ENCODE measurements at regions not wholly inside any gene's neighbourhood (a gene's known extent, or its start where the extent isn't known, plus 50 kb on each side); places are given as distances from the start of the nearest gene placed in this dataset.

DNA sequence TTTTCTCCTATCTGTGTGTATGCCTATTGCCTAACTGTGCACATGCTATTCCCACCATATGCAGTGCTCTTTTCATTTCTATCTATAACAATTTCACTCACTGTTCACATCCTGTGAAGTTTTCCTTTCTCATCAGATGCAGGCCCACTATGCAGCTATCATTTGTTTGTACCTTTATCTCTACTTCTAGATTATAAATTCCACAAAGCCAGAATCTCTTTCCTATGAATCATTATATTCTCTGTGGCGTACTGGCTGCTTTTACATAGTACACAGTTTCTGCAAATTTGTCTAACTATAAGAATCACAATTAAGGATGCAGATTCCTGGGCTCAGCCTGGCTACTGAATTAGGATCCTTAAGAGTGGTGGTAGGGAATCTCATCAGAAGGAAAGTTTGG lies 600.8 kb upstream of the ARRDC3 start:
- TF ChIP-seq EP300 (IDR thresholded peaks at IDR 0.05; ENCODE audit: borderline replicate concordance) (no peak), CREB1 (IDR thresholded peaks at IDR 0.05; ENCODE audit: low read depth) (no peak), YY1 (IDR thresholded peaks at IDR 0.05; ENCODE audit: low read depth) (no peak), EGR1 (IDR thresholded peaks at IDR 0.05) (no peak), TEAD4 (IDR thresholded peaks at IDR 0.05) (no peak)
- TF ChIP-seq, protein P1, sequence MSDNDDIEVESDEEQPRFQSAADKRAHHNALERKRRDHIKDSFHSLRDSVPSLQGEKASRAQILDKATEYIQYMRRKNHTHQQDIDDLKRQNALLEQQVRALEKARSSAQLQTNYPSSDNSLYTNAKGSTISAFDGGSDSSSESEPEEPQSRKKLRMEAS (IDR thresholded peaks at IDR 0.05): no peak
- TF ChIP-seq, protein P2, sequence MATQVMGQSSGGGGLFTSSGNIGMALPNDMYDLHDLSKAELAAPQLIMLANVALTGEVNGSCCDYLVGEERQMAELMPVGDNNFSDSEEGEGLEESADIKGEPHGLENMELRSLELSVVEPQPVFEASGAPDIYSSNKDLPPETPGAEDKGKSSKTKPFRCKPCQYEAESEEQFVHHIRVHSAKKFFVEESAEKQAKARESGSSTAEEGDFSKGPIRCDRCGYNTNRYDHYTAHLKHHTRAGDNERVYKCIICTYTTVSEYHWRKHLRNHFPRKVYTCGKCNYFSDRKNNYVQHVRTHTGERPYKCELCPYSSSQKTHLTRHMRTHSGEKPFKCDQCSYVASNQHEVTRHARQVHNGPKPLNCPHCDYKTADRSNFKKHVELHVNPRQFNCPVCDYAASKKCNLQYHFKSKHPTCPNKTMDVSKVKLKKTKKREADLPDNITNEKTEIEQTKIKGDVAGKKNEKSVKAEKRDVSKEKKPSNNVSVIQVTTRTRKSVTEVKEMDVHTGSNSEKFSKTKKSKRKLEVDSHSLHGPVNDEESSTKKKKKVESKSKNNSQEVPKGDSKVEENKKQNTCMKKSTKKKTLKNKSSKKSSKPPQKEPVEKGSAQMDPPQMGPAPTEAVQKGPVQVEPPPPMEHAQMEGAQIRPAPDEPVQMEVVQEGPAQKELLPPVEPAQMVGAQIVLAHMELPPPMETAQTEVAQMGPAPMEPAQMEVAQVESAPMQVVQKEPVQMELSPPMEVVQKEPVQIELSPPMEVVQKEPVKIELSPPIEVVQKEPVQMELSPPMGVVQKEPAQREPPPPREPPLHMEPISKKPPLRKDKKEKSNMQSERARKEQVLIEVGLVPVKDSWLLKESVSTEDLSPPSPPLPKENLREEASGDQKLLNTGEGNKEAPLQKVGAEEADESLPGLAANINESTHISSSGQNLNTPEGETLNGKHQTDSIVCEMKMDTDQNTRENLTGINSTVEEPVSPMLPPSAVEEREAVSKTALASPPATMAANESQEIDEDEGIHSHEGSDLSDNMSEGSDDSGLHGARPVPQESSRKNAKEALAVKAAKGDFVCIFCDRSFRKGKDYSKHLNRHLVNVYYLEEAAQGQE (IDR thresholded peaks at IDR 0.05; ENCODE audit: low read depth): no peak
